ENCODE measurements at regions not wholly inside any gene's neighbourhood (a gene's known extent, or its start where the extent isn't known, plus 50 kb on each side); places are given as distances from the start of the nearest gene placed in this dataset.

- DNase-seq (ENCODE audit: low read depth) = no peak
Observed at GRCh38 chr7:26553128-26553527, 261.5 kb downstream of the SNX10 start.

DNA sequence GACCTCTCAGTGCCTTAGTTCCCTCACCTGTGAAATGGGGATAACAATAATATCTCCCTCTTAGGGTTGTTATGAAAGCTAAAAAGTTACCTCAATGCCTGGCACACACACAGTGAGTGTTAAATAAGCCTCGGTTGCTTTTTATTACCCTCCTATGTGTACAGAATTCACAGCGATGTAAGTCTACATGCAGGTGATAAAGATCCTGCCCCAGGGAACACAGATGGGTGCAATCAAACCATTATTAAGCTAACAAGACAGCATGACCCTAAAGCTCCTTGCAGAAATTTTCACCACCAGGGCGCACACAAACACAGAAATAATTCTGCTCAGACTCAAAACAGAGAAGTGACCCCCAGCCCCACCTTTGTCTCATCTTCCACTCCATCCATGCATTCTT, 261.9 kb downstream of the SNX10 start:
- no peak for DNase-seq (ENCODE audit: low read depth)

- DNase-seq (ENCODE audit: low read depth) = no peak
Observed at GRCh38 chr7:26554952-26555351, 263.3 kb downstream of the SNX10 start.

- DNase-seq (ENCODE audit: low read depth) = no peak
Observed at GRCh38 chr7:26556061-26556881, 264.6 kb downstream of the SNX10 start.

DNA sequence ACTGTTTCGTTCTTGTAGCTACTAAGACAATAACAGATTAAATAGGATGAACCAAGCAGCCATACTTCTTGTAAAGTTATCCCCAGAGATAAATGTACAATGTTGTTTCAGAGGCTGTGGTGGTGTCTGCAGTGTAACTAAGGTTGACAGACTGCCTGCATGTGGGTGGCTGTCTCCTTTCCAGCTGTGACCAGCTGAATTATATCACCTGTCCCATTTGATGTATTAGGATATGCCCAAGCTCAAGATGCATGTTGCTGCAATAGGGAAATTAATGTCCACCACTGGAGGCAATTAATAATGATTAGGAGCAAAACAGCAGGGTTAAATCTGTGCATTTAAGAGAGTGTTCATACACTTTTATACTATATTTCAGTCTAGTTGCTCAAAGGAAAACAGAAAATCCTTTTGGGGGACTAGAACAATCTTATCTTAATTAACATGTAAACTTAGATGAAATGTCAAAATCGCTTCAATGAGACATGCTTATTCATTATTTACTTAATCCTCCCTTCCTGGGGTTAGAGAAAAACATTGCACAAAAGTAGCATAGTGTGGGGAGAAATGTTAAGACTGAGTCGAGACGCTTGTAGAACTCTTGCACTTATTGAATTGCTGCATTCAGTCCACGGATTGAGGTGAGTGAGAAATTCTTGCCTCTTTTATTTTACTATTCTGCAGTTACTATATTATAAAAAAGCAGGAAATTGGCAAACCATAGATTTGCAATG, 269.0 kb downstream of the SNX10 start:
- no peak for DNase-seq (ENCODE audit: low read depth)

DNA sequence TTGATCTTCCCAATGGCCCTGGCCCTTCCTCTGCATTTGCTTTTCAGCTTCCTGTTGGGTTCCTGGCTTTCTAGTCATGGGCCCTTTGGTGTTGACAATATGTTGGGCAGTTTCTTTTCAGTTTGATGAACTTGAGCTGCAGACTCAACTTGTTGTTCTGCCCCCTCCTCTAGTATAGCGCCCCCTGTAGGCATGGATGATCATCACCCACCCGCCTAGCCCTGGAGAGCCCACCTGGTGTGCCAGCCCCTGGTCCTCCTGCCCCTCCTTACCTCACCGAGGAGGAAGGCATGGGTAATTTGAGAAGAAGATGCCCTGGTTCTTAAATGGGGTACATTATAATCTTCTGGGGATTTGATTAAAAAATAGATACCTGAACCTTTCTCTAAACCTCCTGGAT, 271.2 kb downstream of the SNX10 start:
- no peak for DNase-seq (ENCODE audit: low read depth)

DNA sequence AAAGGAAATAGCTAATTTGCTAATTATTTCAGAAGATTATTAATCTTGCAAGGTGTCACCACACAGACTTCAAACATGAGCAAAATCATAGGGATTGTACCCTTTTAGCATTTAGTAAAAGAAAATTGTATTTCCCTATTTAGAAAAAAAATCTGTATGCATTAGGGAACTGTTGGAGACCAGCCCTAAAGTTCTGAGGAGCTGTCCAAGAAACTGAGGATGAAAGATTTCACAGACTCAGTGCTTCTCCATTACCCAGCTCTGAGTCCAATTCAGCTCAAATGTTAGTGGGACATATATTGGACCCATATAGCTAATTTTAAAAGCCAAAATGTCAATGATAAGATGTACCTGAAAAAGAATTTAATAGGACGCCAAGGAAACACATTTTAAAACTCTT, 271.7 kb downstream of the SNX10 start:
- no peak for DNase-seq (ENCODE audit: low read depth)

DNA sequence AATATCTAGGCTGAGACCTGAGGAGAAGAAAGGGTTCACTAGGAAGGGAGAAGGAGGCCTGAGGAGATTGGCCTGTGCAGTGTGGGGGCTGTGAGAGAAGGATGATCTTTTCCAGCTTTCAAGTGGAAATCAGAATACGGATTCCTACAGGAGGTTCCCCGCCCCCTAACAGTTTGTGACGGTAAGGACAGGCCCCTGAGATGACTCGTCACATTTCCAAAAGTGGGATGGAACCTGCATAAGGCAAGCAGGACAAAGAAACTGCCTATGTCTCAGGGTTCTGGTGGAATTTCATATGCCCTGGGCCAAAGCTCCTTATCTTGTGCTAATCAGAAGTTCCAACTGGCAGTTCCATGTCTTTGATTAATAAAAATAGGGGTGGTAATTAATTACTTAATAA, 275.6 kb downstream of the SNX10 start:
- no peak for DNase-seq (ENCODE audit: low read depth)

- no peak for DNase-seq (ENCODE audit: low read depth)
Observed at GRCh38 chr7:26574476-26574875, 282.8 kb downstream of the SNX10 start.

GRCh38 chr7:26580064-26580591, 284.3 kb downstream of the SKAP2 start:
- DNase-seq (ENCODE audit: low read depth) = no peak

DNA sequence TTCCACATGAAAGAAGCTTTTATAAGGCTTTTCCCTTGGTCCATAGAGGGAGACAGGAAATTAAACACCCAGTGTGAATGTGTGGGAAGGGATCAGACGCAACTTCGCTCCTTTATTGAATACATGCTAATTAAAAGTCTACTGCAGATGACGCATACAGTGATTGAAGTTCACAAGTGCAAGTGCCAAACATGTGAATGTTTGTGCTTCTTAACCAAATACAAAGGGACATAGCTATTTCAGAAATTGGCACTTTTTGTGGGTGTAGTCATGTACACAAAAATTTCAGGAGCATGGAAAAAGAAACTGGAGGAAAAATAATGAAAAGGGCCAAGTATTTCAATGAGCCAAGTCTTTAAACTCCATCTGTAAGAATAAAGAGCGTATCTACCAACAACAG, 283.7 kb downstream of the SKAP2 start:
- DNase-seq (ENCODE audit: low read depth) = no peak

DNA sequence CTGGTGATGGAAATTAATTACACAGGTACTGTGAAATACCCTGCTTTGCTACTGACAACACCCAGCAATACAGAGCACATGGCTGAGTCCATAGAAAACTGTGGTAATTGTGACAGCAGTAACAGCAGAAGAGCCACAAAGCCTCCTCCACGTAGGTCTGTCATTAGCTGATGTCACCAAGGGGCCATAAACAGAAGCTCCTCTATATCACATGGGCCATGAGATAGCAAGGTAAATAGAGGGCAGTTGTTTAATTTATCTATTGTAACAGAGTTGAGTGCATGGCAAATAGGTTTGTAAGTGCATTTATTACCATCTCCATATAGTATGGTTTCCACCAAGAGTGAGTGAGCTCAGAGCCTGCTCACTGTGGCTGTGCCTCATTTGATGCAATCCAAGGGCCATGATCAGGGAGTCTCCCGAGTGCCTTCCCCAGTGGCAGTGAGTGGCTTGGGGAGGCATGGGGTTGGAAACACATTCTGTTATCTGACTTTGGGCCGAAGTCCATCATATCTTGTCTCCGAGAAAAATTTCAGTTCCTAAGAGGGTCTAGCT, 281.2 kb downstream of the SKAP2 start:
- DNase-seq (ENCODE audit: low read depth) = no peak

DNA sequence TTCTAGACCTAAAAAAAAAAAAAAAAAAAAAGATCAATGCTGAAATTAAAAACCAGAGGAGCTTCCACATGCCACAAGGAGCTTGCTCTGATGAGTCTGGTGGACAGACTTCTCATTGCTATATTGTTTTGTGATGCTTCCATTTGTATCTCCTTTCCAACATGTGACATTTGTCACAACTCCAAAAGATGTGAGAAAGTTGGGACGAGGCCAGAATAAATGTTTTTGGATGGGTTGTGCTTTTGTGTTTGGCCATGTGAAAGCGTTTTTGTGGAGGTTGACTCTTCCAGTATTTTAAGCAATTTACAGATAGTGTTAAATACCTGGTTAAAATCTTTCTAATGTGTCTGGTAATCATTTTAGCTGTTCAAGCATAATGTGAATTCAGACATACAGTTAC, 280.1 kb downstream of the SKAP2 start:
- no peak for DNase-seq (ENCODE audit: low read depth)

GRCh38 chr7:26584987-26585665, 279.3 kb downstream of the SKAP2 start:
- no peak for DNase-seq (ENCODE audit: low read depth)

- no peak for DNase-seq (ENCODE audit: low read depth)
Observed at GRCh38 chr7:26587536-26587935, 276.9 kb downstream of the SKAP2 start.

DNA sequence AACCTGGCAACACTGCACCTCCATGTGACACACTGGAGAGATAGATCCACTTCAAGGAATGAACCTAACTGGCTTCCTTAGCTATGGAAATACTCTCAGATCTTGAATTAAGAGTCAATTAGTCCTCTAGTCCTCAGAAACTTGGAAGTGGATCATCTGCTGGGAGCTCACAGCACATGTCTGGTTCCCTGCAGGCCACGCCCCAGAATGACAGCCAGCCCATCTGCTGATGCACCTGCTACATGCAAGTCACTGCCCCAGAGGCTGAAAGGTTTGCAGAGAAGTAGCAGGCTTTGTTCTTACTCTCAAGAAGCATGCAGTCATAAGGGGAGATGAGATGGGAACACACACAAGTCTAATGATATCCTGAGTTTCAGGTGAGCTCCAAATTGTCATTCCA, 275.9 kb downstream of the SKAP2 start:
- DNase-seq (ENCODE audit: low read depth) = no peak

- no peak for DNase-seq (ENCODE audit: low read depth)
Observed at GRCh38 chr7:26590709-26591108, 273.7 kb downstream of the SKAP2 start.

GRCh38 chr7:26592011-26592410, 272.4 kb downstream of the SKAP2 start:
- no peak for DNase-seq (ENCODE audit: low read depth)

- no peak for DNase-seq (ENCODE audit: low read depth)
Observed at GRCh38 chr7:26593393-26593792, 271.0 kb downstream of the SKAP2 start.

GRCh38 chr7:26593896-26594295, 270.5 kb downstream of the SKAP2 start:
- DNase-seq (ENCODE audit: low read depth) = peak; percentile 81

DNA sequence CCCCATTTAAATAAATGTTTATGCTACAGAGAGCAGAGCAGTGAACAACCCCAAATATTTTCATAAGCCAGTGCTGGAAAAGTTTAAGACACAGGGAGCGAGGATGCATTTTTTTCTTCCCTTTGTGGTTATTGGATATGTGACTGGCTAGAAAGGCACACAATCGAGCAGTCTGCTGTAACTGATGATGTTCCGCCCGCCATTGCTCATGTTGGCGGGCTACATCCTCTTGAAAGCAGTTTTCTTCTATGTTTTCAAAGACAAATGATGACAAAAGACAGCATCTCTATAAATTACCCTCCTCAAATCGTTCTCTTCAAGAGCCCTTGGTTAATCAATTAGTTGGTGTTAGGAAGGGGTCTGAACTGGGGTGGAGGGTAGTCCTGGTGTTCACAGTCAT, 269.8 kb downstream of the SKAP2 start:
- DNase-seq (ENCODE audit: low read depth) = no peak

- DNase-seq (ENCODE audit: low read depth) = no peak
Observed at GRCh38 chr7:26598867-26599266, 265.5 kb downstream of the SKAP2 start.
